DOHH2 (cell line): ENCODE measurements at regions not wholly inside any gene's neighbourhood (a gene's known extent, or its start where the extent isn't known, plus 50 kb on each side); places are given as distances from the start of the nearest gene placed in this dataset.

Experiments used
- CTCF ChIP-seq: fragments of 200-600 bp; sonication (generic); IDR thresholded peaks from one replicate; pipeline ENCODE4 v1.5.1; 2014; ENCODE audit warnings: antibody characterized with exemption, mild to moderate bottlenecking, low read depth, low read length; ENCODE audit not compliant: poor library complexity, severe bottlenecking
- EZH2phosphoT487 ChIP-seq: fragments of 200-600 bp; sonication (generic); IDR thresholded peaks from 2 replicates; pipeline ENCODE4 v1.6.1; 2017; ENCODE audit warnings: borderline replicate concordance, mild to moderate bottlenecking, antibody characterized with exemption, low read length, moderate library complexity, mixed read lengths

DNA sequence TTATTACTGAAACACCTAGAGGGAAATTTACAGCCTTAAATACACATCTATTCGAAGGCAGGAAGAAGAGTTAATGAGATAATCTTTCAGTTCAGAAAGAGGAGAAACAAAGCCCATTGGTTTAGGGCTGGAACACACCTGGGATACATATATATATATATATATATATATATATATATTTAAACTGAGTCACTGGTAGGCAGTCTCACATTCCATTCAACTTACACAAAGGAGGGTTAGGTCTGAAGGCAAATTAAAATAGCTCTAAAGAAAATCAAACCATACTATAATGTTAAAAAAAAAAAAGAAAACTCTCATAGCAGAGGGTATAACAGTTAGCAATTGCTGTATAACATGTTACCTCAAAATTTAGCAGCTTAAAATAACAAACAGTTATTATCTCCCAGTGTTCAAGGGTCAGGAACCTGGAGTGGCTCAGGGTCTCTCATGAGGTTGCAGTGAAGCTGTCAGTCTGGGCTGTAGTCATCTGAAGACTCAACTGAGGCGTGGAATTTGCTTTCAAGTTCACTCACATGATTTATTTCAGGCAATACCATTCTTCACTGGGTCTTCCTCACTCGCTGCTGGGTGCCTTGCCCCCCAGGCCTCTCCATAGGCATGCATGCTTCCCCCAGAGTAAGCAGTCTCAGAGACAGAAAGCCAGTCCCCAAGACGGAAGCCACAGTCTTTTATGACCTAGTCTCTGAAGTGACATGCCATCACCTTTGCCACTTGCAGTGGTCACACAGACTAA lies 332.8 kb downstream of the NSG2 start:
- no peak for TF ChIP-seq CTCF
- no peak for TF ChIP-seq EZH2phosphoT487
